Lung (tissue), 11 donors: ENCODE measurements at regions not wholly inside any gene's neighbourhood (a gene's known extent, or its start where the extent isn't known, plus 50 kb on each side); places are given as distances from the start of the nearest gene placed in this dataset.
A peak's percentile ranks its signal among the peaks of the same experiment; 100 is the strongest.

Experiments
- ATAC-seq: fragments of 200-7000 bp; cut with Tn5 transposase; one replicate; pipeline ENCODE4 v1.9.1; 2020; ENCODE audit warnings: moderate number of reproducible peaks; ENCODE audit not compliant: insufficient read depth, low FRiP score
- DNase-seq, 3 donors: peaks; one replicate each; pipeline ENCODE4 v3.0.0-alpha.2; 2013 to 2017
- H3K27ac ChIP-seq, 2 donors: one replicate each; pipeline ENCODE4 v1.5.1; 2013; ENCODE audit warnings: mild to moderate bottlenecking in 2 of 2, moderate library complexity in 2 of 2, control low read depth in 1 of 2, inconsistent platforms in 1 of 2, low read depth in 1 of 2, low read length in 1 of 2
- H3K27me3 ChIP-seq, 3 donors: one replicate each; pipeline ENCODE4 v1.5.1; 2013; ENCODE audit warnings: low read length in 2 of 3; ENCODE audit not compliant: control insufficient read depth in 3 of 3, insufficient read depth in 3 of 3
- H3K36me3 ChIP-seq, 4 donors: one replicate each; pipeline ENCODE4 v1.5.1; 2013; ENCODE audit warnings: low read length in 4 of 4, mild to moderate bottlenecking in 1 of 4, moderate library complexity in 1 of 4; ENCODE audit not compliant: control insufficient read depth in 4 of 4, insufficient read depth in 4 of 4
- H3K4me1 ChIP-seq, 5 donors: one replicate each; pipeline ENCODE4 v1.5.1; 2013; ENCODE audit warnings: low read length in 5 of 5, mild to moderate bottlenecking in 2 of 5, moderate library complexity in 1 of 5; ENCODE audit not compliant: control insufficient read depth in 5 of 5, insufficient read depth in 5 of 5
- H3K4me3 ChIP-seq: one replicate; pipeline ENCODE4 v1.5.1; 2013; ENCODE audit warnings: mild to moderate bottlenecking, control low read depth, moderate library complexity
- H3K9ac ChIP-seq, 2 donors: one replicate each; pipeline ENCODE4 v1.5.1; 2013; ENCODE audit warnings: low read length in 2 of 2, control low read depth in 1 of 2; ENCODE audit not compliant: insufficient read depth in 1 of 2
- H3K9me3 ChIP-seq, 4 donors: one replicate each; pipeline ENCODE4 v1.5.1; 2013; ENCODE audit warnings: low read length in 3 of 4, mild to moderate bottlenecking in 1 of 4, moderate library complexity in 1 of 4; ENCODE audit not compliant: control insufficient read depth in 4 of 4, insufficient read depth in 3 of 4
- WGBS, 2 donors: extraction: QIAGEN DNeasy Blood & Tissue Kit; methylation state at CpG; one replicate each; pipeline ENCODE4 v1.1.7; 2013; 5-methylcytosine and 5-hydroxymethylcytosine counted together
- TF ChIP-seq, protein P1 (sequence below): IDR thresholded peaks from 2 replicates; pipeline ENCODE4 v1.5.1; 2012; ENCODE audit warnings: mild to moderate bottlenecking; ENCODE audit errors: control extremely low read depth, extremely low read depth
- donor health status: control.
- donor health status: control.
- donor health status: Bipolar disorder and iron deficiency.
- donor health status: healthy.
- donor health status: DM: yes; HTN: yes; CAD: no.

DNA sequence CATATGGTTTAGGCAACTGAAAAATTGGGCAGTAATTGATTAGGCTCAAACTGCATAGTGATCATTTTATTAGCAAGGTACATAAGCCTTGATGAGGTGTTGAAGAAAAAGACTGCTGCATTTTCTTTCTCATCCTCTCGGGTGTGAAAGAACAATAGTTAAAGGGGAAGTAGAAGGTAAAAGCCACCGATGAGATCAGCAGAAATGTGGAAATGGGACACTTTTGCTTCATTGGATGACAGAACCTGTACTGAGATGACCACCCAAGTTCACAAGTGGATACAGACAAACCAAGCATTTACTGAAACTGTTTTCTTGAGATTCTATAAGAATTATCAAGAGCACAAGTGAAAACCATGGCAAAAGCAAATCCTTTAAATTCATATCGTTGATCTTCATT is 184.0 kb downstream of the TMX1 start:
- Histone ChIP-seq H3K4me1 (peaks cover 0 to 11% (median 2%) of the 10 kb centered on the region in 5 donors), H3K9me3 (peaks cover 0 to 5% (median 0%) of the 10 kb centered on the region in 4 donors), H3K36me3 (no peaks in the 10 kb centered on the region), H3K4me3 (no peak overlapping the region), H3K9ac (no peak overlapping the region), H3K27me3 (no peaks in the 10 kb centered on the region), H3K27ac (no peak overlapping the region)
- WGBS, 2 donors, result 39 to 54% methylated on average over 3 of the region's 3 CpGs
- TF ChIP-seq, protein P1, sequence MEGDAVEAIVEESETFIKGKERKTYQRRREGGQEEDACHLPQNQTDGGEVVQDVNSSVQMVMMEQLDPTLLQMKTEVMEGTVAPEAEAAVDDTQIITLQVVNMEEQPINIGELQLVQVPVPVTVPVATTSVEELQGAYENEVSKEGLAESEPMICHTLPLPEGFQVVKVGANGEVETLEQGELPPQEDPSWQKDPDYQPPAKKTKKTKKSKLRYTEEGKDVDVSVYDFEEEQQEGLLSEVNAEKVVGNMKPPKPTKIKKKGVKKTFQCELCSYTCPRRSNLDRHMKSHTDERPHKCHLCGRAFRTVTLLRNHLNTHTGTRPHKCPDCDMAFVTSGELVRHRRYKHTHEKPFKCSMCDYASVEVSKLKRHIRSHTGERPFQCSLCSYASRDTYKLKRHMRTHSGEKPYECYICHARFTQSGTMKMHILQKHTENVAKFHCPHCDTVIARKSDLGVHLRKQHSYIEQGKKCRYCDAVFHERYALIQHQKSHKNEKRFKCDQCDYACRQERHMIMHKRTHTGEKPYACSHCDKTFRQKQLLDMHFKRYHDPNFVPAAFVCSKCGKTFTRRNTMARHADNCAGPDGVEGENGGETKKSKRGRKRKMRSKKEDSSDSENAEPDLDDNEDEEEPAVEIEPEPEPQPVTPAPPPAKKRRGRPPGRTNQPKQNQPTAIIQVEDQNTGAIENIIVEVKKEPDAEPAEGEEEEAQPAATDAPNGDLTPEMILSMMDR, result no peak
- DNase-seq (no peak), ATAC-seq (no peak)

DNA sequence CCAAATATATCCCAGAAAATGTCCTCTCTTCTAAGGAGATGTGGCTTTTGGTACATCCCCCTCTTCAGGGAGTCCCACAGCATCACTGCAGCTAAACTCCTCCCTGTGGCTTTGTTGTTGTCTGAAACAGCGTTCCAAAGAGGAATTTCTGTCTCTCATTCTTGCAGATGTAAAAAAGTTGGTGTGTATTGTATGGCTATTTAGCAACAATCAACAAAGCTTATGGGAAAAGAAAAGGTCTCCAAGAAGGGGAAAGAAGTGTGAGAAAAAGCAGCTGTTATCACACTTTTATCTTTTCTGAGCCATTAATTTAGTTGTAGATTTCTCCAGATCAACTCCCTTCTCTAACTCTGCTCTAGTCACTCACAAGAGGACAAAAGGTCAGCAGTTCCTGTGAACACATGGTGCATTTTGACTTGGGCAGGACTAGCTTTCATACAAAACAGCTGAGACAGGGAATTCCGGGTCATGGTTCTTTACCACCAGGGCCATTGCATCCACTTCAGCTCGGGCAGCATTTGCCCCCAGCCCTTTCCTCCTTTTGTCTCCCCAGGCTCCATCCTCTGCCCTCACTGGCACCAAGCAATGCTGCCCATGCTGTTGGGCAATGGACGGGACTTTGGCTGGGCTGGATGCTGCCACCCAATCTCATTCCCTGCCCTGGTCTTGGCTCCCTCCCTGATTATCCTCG is 184.7 kb downstream of the TMX1 start:
- Histone ChIP-seq H3K4me1 (peaks cover 0 to 11% (median 2%) of the 10 kb centered on the region in 5 donors), H3K4me3 (no peak overlapping the region), H3K9ac (no peak overlapping the region), H3K9me3 (peaks cover 0 to 4% (median 0%) of the 10 kb centered on the region in 4 donors), H3K27ac (peak overlapping the region in 1 of 2 donors; percentile 6), H3K36me3 (no peaks in the 10 kb centered on the region), H3K27me3 (no peaks in the 10 kb centered on the region)
- 59 to 69% methylated on average over 5 of the region's 5 CpGs for WGBS, 2 donors
- DNase-seq, result peak in 2 of 3 donors; percentile 68 to 72
- no peak for ATAC-seq
- TF ChIP-seq, protein P1, result no peak

DNA sequence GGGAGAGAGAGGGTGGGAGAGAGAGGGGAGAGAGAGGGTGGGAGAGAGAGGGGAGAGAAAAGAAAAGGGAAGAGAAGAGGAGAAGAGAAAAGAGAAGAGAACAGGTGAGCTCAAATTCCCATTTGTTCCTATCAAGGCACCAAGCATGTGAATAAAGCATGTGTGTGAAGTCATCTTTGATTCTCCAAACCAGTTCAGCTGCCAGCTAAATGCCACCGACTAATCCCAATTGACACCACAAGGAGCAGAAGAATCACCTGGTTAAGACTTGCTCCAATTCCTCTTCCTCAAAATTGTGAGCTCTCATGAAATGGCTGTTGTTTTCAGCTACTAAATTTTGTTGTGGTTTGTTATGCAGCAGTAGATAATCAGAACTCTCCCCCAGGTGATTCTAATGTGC is 188.9 kb downstream of the TMX1 start:
- H3K9ac ChIP-seq, result no peak overlapping the region
- TF ChIP-seq, protein P1, result no peak
- no peaks in the 10 kb centered on the region for H3K9me3 ChIP-seq
- no peaks in the 10 kb centered on the region for H3K36me3 ChIP-seq
- no peak for ATAC-seq
- H3K4me1 ChIP-seq, result peaks cover 0 to 10% (median 7%) of the 10 kb centered on the region in 5 donors
- no peaks in the 10 kb centered on the region for H3K27me3 ChIP-seq
- WGBS, 2 donors, result 93 to 100% methylated on average over 1 of the region's 1 CpG
- DNase-seq, result no peak
- H3K4me3 ChIP-seq, result no peak overlapping the region
- no peak overlapping the region for H3K27ac ChIP-seq
